Prostate gland (tissue), 2 donors: ENCODE measurements at regions not wholly inside any gene's neighbourhood (a gene's known extent, or its start where the extent isn't known, plus 50 kb on each side); places are given as distances from the start of the nearest gene placed in this dataset.

Experiments used
- POLR2AphosphoS5 ChIP-seq: sonication (generic); formaldehyde crosslinking; IDR thresholded peaks from one replicate; pipeline ENCODE4 v1.6.1; 2017; ENCODE audit warnings: antibody characterized with exemption
- TF ChIP-seq, protein P1 (sequence below), 4 experiments: fragments of 200-600 bp in 2 of 4; fragments of 450-650 bp in 2 of 4; sonication (generic) in 2 of 4; IDR thresholded peaks; 1 replicate in 3 of 4; 2 replicates in 1 of 4; pipeline ENCODE4 v1.5.1; 2016 to 2019; ENCODE audit warnings: antibody characterized with exemption in 4 of 4, mild to moderate bottlenecking in 2 of 4, moderate library complexity in 2 of 4

DNA sequence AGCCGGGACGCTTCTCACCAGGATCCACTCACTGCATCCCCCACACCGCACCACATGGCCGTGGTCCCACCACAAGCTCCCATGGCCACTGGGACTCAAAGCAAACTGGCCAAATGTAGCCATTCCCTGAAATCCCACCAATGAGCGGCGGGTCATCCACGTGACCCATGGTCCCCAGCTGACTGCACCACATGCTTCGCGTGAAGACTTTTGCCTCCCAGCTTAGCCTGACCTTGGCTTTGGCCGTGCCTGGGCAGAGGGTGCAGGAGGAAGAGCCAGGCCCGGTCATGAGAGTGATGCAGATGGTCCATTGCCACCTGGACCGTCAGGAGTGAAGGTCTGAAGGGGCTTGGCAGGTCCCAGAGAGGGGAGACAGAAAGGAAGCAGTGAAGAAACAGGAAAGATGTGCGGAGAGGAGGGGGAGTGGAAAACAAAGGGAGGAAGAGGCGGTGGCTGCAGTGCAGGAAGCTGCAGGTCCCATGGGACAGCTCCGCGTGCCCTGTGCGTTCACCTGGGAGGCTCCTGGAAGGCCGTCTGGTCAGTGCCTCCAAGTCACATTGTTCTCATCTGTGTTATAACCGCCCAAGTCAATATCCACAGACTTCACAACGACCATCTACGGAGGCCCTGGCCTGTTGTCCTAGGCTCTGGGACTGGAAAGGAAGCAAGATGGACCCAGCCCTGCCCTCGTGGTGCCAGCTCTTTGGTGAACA, 167.8 kb upstream of the AJAP1 start:
- TF ChIP-seq, protein P1, sequence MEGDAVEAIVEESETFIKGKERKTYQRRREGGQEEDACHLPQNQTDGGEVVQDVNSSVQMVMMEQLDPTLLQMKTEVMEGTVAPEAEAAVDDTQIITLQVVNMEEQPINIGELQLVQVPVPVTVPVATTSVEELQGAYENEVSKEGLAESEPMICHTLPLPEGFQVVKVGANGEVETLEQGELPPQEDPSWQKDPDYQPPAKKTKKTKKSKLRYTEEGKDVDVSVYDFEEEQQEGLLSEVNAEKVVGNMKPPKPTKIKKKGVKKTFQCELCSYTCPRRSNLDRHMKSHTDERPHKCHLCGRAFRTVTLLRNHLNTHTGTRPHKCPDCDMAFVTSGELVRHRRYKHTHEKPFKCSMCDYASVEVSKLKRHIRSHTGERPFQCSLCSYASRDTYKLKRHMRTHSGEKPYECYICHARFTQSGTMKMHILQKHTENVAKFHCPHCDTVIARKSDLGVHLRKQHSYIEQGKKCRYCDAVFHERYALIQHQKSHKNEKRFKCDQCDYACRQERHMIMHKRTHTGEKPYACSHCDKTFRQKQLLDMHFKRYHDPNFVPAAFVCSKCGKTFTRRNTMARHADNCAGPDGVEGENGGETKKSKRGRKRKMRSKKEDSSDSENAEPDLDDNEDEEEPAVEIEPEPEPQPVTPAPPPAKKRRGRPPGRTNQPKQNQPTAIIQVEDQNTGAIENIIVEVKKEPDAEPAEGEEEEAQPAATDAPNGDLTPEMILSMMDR (IDR thresholded peaks at IDR 0.05), result no peak
- TF ChIP-seq POLR2AphosphoS5, result no peak
